HG02840 (cell line): ENCODE measurements at regions not wholly inside any gene's neighbourhood (a gene's known extent, or its start where the extent isn't known, plus 50 kb on each side); places are given as distances from the start of the nearest gene placed in this dataset.

Source experiments
- ATAC-seq: cut with Tn5 transposase; IDR thresholded peaks from one replicate; pipeline ENCODE4 v1.9.1; 2021; ENCODE audit warnings: mild to moderate bottlenecking, moderate library complexity, moderate number of reproducible peaks; ENCODE audit not compliant: unreplicated experiment, low FRiP score

- no peak for ATAC-seq
Measured at GRCh38 chr22:49090853-49091135, 736.9 kb downstream of the BRD1 start.

- ATAC-seq = no peak
Measured at GRCh38 chr22:49090061-49090852, 737.4 kb downstream of the BRD1 start.

GRCh38 chr22:49088801-49089791 lies 738.6 kb downstream of the BRD1 start:
- no peak for ATAC-seq

GRCh38 chr22:49087716-49088601 lies 739.7 kb downstream of the BRD1 start:
- no peak for ATAC-seq

GRCh38 chr22:49087198-49087597 lies 740.5 kb downstream of the BRD1 start:
- no peak for ATAC-seq

GRCh38 chr22:49086606-49087157 lies 741.0 kb downstream of the BRD1 start:
- ATAC-seq = no peak

- no peak for ATAC-seq
Measured at GRCh38 chr22:49086181-49086580, 741.5 kb downstream of the BRD1 start.

- no peak for ATAC-seq
Measured at GRCh38 chr22:49084206-49084605, 743.5 kb downstream of the BRD1 start.

GRCh38 chr22:49083607-49084006 lies 744.1 kb downstream of the BRD1 start:
- no peak for ATAC-seq

GRCh38 chr22:49082451-49082850 lies 745.2 kb downstream of the BRD1 start:
- no peak for ATAC-seq

- ATAC-seq = no peak
Measured at GRCh38 chr22:49081926-49082325, 745.7 kb downstream of the BRD1 start.

- ATAC-seq = no peak
Measured at GRCh38 chr22:49081261-49081666, 746.4 kb downstream of the BRD1 start.

- no peak for ATAC-seq
Measured at GRCh38 chr22:49080631-49081030, 747.0 kb downstream of the BRD1 start.

- no peak for ATAC-seq
Measured at GRCh38 chr22:49079743-49080500, 747.8 kb downstream of the BRD1 start.

GRCh38 chr22:49079027-49079725 lies 748.5 kb downstream of the BRD1 start:
- no peak for ATAC-seq

GRCh38 chr22:49078076-49078710 lies 749.5 kb downstream of the BRD1 start:
- ATAC-seq = no peak

- no peak for ATAC-seq
Measured at GRCh38 chr22:49077586-49077985, 750.1 kb downstream of the BRD1 start.

GRCh38 chr22:49077036-49077393 lies 750.7 kb downstream of the BRD1 start:
- no peak for ATAC-seq
